Right ventricle myocardium inferior (tissue), 1 donor: ENCODE measurements at regions not wholly inside any gene's neighbourhood (a gene's known extent, or its start where the extent isn't known, plus 50 kb on each side); places are given as distances from the start of the nearest gene placed in this dataset.
A peak's percentile ranks its signal among the peaks of the same experiment; 100 is the strongest.

Source experiments
- ATAC-seq: fragments of 200-7000 bp; cut with Tn5 transposase; one replicate; pipeline ENCODE4 v1.9.1; 2020; ENCODE audit warnings: mild to moderate bottlenecking, moderate library complexity
- DNase-seq: peaks from one replicate; pipeline ENCODE4 v3.0.0; 2021; ENCODE audit errors: missing footprints
- intact Hi-C: fragments of 100-400 bp; cut with DNase I; formaldehyde crosslinking; loops from one replicate; pipeline ENCODE4 v1.11.0; 2022
- donor health status: DM: no; HTN: yes; CAD: no; lungs with severe emphysema.

DNA sequence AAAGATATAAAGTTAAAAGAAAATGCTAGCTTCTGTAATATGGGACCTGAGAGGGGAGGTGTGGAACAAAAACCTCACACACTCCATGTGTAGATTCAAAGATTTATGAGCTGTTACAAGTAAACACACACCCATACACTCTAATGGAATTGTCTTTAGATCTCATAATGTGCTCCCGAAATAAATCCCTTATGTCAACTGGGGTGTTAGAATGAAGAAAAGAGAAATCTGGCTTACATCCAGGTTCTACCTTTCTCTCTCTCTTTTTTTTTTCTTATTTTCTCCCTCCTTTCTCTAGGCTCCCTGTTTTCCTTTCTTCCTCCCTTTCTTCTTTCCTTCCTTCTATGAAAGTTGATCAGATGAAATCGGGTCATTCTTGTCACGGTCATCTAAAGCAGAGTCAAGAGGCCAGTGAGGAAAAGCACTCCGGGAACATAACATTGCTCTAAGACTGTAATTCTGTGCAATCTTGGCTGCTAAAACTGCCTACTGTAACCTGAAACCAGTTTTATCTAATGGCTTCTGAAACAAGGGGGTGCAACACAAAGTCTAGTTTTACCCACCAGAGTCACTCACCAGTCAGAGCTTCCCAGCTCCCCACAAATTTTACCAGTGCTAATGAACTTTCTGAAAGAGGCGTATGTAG, 68.3 kb upstream of the BTBD3 start:
- no peak for DNase-seq
- intact Hi-C loops = no loop called here
- ATAC-seq = no peak

DNA sequence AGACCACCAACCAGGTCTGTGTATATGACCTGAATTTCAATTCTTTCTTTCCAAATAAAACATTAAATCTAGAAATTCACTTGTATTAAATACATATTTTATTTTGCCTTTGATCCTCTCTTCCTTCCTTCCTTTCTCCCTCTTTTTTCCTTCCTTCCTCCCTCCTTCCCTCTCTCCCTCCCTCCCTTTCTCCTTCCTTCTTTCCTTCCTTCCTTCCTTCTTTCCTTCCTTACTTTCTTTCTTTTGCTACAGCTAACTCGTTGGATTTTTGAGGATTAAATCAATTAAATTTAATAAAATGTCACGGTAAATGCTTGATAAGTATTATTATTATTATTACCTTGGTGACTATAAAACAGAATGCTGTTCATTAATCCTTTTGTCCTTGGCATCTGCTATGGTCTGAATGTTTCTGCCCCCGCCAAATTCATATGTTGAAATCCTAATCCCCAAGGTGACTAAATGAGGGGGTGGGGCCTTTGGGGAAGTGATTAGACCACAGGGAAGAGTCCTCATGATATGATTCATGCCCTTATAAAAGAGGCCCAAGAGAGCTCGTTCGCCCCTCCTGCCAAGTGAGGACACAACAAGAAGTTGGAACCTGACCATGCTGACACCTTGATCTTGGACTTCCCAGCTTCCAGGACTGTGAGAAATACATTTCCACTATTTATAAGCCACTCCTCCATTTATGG, 67.6 kb upstream of the BTBD3 start:
- DNase-seq (no peak), ATAC-seq (peak; percentile 34)
- intact Hi-C loops = no loop called here

DNA sequence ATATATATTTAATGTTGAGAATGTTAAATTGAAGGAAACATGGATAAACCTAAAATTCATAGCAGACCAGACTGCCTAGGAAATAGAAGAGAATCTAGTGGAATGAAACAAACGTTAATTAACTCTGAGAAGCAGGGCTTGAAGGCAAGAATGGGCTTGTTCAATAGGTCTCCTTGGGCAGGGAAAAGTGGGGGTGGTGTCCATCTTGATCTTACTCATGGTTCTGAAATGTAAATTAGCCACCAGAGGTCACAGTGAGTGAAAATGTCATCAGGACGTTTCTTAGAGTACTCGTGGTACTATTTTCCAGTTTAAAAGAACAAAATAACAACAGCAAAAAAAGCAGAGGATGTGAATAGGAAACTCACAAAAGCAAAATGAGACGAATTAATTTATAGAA, 66.8 kb upstream of the BTBD3 start:
- ATAC-seq (no peak), DNase-seq (no peak)
- intact Hi-C loops = no loop called here

DNA sequence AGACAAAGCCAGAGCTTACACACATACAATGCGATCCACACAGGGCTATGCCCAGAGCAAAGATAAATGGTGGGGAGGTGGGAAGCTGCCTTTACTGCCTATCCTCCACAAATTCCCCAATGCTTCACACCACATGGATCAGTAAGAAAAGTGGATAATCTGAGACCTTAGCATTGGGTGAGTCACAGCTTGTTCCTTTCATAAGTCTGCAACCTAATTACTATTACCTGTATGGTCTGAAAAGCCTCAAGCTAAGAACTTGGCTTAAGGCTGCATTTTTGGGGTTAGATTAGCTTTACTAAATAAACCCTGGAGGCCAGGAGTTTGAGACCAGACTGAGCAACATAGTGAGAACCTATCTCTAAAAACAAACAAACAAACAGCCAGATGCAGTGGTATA, 66.0 kb upstream of the BTBD3 start:
- no peak for DNase-seq

DNA sequence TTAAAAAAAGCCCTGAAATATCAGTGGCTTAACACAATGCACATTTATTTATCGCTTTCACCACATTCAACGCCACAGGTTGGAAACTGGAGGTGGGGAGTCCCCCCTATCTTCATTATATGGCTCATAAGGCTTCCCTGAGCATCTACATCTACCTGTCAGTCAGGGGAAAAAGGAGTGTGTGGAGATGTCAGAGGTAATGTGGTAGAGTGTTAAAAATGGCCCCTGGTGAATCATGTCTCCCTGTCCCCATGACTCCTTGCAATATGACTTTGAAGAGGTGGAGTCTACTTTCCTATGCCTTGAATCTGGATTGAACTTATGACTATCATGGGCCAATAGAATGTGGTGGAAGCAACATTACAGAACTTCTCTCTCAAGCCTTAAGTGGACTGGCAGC, 65.5 kb upstream of the BTBD3 start:
- ATAC-seq (no peak), DNase-seq (no peak)
- intact Hi-C loops = no loop called here

More for the DNA sequence above, 66.0 kb upstream of the BTBD3 start:
- intact Hi-C loops = no loop called here
- no peak for ATAC-seq

DNA sequence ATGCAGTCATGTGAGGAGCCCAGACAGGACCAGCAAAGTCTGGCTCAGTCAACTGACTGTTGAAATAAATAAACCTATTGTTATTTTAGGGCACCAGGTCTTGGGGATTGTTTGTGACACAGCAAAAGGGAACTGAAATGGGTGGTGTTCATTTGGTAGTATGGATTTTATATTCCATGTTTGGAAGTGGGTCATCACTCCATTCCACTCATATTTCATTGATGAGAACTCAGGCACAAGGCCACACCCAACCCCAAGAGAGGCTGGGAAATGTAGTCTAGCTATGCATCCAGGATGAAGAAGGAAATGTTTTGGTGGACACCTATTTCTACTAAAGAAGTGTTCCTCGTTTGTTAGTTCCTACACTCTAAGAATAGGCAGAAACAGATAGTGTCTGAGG, 64.9 kb upstream of the BTBD3 start:
- intact Hi-C loops = no loop called here
- DNase-seq (no peak), ATAC-seq (no peak)

DNA sequence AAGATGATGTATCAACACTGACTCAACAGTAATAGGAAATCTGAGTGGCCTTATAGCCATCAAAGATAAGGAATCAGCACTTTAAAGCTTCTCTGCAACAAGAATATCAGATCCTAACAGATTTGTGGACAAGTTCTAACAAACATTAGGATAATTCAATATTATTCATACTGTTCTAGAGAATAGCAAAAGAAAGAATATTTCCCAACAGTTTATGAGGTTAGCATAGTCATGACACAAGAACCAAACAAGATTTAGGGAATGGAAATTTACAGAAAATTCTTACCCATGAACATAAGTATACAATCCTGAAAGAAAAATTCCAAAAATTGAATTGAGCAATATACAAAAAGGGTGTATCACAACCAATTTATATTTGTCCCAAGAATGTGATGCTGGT, 64.3 kb upstream of the BTBD3 start:
- intact Hi-C loops = no loop called here
- no peak for ATAC-seq
- DNase-seq = no peak

DNA sequence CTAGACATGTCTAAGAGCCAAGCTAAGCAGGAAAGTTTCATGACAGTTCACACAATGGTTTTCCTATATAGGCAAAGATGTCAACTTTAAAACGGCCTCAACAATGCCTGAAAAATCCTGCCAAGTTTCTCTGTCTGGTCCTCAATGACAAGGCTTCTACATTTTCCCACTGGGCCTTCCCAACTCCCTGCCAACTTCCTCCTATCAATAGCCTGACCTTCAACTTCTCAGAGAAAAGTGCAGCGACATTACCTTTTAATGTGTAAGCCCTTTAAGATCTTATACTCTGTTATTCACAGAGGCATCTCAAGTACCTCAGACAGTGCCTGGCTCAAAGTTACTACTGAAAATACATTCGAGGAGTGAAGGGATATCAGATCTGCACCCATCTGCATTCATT, 56.2 kb upstream of the BTBD3 start:
- intact Hi-C loops = no loop called here
- ATAC-seq = no peak

DNA sequence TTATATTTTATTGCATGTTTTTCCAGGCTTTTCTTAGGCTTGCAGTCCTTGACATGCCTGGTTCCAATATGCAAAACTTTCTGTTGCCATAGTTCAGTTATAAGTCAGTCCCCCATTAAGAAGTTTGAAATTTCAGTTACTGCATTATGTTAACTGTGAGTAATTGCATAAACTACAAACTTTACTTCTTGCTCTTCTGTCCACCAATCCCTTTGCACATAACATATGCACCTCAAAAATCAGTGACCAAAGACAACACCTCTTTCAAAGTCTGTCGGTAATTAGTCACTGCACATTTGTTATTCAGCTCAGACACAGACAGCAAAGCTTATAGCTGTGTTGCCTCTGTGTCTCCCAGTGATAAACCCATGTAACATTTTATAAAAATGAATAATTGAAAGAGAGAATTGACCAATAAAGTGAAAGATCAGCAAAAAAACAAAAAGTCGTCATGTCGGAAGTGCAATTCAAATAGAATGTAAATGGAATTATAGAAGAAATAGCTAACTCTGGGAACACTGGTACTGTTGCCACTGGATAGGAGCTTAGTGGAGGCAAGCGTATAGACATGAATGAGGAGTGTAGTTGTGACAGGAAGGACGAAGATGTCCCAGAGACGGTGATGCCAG, 50.3 kb upstream of the BTBD3 start:
- intact Hi-C loops = no loop called here
- no peak for ATAC-seq

More for the DNA sequence above, 56.2 kb upstream of the BTBD3 start:
- no peak for DNase-seq

More for the DNA sequence above, 50.3 kb upstream of the BTBD3 start:
- DNase-seq = no peak
